ENCODE measurements at regions not wholly inside any gene's neighbourhood (a gene's known extent, or its start where the extent isn't known, plus 50 kb on each side); places are given as distances from the start of the nearest gene placed in this dataset.
A peak's percentile ranks its signal among the peaks of the same experiment; 100 is the strongest.

DNA sequence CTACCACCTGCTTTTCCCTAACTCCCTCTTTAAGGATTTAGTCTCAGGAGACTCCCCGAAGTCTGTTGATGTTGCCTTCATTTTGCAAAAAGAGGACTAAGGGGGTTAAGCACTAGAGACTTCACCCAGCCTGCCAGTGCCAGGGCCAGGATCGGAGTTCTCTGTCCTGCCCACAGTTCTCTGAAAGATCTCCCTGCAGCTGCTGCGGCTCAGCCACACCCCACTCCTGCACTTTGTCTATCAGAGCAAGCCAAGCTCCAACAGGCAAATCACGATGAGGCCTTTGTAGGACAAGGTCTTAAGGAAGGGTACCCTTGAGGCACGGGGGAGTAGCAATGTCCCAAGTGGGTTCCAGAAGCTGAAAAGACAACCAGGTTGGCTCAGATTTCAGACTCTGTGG is 148.8 kb upstream of the EGLN3 start:
- TF ChIP-seq, protein P1, sequence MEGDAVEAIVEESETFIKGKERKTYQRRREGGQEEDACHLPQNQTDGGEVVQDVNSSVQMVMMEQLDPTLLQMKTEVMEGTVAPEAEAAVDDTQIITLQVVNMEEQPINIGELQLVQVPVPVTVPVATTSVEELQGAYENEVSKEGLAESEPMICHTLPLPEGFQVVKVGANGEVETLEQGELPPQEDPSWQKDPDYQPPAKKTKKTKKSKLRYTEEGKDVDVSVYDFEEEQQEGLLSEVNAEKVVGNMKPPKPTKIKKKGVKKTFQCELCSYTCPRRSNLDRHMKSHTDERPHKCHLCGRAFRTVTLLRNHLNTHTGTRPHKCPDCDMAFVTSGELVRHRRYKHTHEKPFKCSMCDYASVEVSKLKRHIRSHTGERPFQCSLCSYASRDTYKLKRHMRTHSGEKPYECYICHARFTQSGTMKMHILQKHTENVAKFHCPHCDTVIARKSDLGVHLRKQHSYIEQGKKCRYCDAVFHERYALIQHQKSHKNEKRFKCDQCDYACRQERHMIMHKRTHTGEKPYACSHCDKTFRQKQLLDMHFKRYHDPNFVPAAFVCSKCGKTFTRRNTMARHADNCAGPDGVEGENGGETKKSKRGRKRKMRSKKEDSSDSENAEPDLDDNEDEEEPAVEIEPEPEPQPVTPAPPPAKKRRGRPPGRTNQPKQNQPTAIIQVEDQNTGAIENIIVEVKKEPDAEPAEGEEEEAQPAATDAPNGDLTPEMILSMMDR (IDR thresholded peaks at IDR 0.05; ENCODE audit: low read depth, low read length, missing control alignments): no peak
- no peak overlapping the region for H3K4me3 ChIP-seq (ENCODE audit: low read depth, low read length)
- no peak for DNase-seq (ENCODE audit: low read depth)

DNA sequence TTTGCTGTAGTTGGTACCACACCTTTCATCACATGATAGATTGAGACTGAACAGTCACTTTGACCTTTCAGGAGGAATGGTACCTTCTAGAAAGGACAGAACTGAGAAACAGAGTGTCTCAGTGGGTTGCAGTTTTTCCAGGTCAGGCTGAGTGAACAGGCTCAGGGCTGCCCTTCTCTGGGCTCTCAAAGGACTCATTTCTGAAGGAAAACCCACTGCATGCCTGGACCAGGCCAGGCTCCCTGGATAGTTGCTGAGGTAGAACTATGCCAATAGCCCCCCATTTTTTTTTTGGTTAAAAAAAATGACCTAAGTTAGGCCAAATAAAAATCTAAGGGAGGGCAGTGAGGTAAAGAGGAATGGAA is 148.1 kb upstream of the EGLN3 start:
- DNase-seq (ENCODE audit: low read depth): no peak
- H3K4me3 ChIP-seq (ENCODE audit: low read depth, low read length): no peak overlapping the region
- TF ChIP-seq, protein P1 (IDR thresholded peaks at IDR 0.05; ENCODE audit: low read depth, low read length, missing control alignments): no peak

GRCh38 chr14:34098045-34098984 is 147.4 kb upstream of the EGLN3 start:
- no peak for DNase-seq (ENCODE audit: low read depth)
- no peak overlapping the region for H3K4me3 ChIP-seq (ENCODE audit: low read depth, low read length)

DNA sequence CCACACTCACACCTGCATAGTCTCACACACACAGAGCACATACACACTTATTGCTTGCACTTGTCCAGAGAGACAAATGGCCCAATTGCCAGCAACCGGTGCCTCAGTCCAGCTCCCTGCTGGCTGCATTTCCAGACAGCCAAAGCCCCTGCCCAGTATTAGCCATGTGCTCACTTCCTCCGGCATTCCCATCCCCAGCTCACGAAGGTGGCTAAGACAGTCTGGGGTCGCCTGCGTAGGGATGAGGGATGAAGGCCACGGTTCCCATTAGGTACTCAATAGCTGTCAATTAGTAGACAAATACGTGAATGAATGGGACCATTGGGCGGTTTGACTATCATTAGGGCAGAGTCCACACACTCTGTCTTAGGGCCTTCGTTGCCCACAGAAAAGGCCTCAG is 146.8 kb upstream of the EGLN3 start:
- DNase-seq (ENCODE audit: low read depth): no peak
- TF ChIP-seq, protein P1 (IDR thresholded peaks at IDR 0.05; ENCODE audit: low read depth, low read length, missing control alignments): no peak
- H3K4me3 ChIP-seq (ENCODE audit: low read depth, low read length): no peak overlapping the region

More at GRCh38 chr14:34098045-34098984, 147.4 kb upstream of the EGLN3 start:
- TF ChIP-seq, protein P1 (IDR thresholded peaks at IDR 0.05; ENCODE audit: low read depth, low read length, missing control alignments): peak; percentile 58

GRCh38 chr14:34094384-34094783 is 143.5 kb upstream of the EGLN3 start:
- TF ChIP-seq, protein P1 (IDR thresholded peaks at IDR 0.05; ENCODE audit: low read depth, low read length, missing control alignments): no peak
- DNase-seq (ENCODE audit: low read depth): no peak
- H3K4me3 ChIP-seq (ENCODE audit: low read depth, low read length): no peak overlapping the region

DNA sequence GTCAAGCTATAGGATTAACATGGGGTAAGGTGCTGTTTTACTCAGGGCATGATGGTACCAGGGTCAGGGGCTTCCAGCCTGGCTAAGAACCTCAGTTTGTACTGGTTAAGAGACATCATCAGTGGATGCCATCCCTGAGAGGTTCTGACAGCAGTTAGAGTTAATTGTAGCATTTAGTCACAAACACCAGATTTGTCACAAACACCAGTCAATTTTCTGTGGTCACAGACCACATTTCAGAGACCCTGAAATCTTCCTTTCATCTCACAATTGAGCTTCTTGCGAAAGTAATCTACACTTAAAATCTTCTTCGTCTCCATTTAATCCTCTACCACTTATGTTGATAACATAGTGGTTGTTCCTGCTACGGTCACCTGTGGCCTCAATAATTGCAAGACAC is 143.0 kb upstream of the EGLN3 start:
- DNase-seq (ENCODE audit: low read depth): no peak
- TF ChIP-seq, protein P1 (IDR thresholded peaks at IDR 0.05; ENCODE audit: low read depth, low read length, missing control alignments): no peak
- H3K4me3 ChIP-seq (ENCODE audit: low read depth, low read length): no peak overlapping the region

- TF ChIP-seq, protein P1 (IDR thresholded peaks at IDR 0.05; ENCODE audit: low read depth, low read length, missing control alignments): no peak
- no peak for DNase-seq (ENCODE audit: low read depth)
- no peak overlapping the region for H3K4me3 ChIP-seq (ENCODE audit: low read depth, low read length)
Measured at GRCh38 chr14:34090451-34090850, 139.6 kb upstream of the EGLN3 start.

Data from GM12864 (cell line).